Mesenchymal stem cell (in vitro differentiated cells and primary cell): ENCODE measurements at regions not wholly inside any gene's neighbourhood (a gene's known extent, or its start where the extent isn't known, plus 50 kb on each side); places are given as distances from the start of the nearest gene placed in this dataset.
A peak's percentile ranks its signal among the peaks of the same experiment; 100 is the strongest.

ENCODE experiments used
- DNase-seq: peaks from one replicate; pipeline ENCODE4 v3.0.0-alpha.2; 2013
- H2AFZ ChIP-seq: one replicate; pipeline ENCODE4 v1.6.1; 2013; ENCODE audit warnings: low read depth, mild to moderate bottlenecking, control low read depth, inconsistent platforms, low read length, moderate library complexity
- H2AK5ac ChIP-seq: 2 replicates; pipeline ENCODE4 v1.6.1; 2013; ENCODE audit warnings: low read length, moderate library complexity, mild to moderate bottlenecking, inconsistent platforms; ENCODE audit not compliant: severe bottlenecking
- H2BK120ac ChIP-seq: one replicate; pipeline ENCODE4 v1.6.1; 2013; ENCODE audit warnings: low read depth, mild to moderate bottlenecking, inconsistent platforms, low read length, moderate library complexity
- H2BK12ac ChIP-seq, 2 experiments: one replicate each; pipeline ENCODE4 v1.6.1; 2013; ENCODE audit warnings: inconsistent platforms in 2 of 2, low read length in 2 of 2, mild to moderate bottlenecking in 2 of 2, moderate library complexity in 2 of 2, control low read depth in 1 of 2
- H2BK15ac ChIP-seq: one replicate; pipeline ENCODE4 v1.6.1; 2013; ENCODE audit warnings: mild to moderate bottlenecking, low read depth, inconsistent platforms; ENCODE audit not compliant: poor library complexity, severe bottlenecking
- H2BK5ac ChIP-seq: 2 replicates; pipeline ENCODE4 v1.6.1; 2013; ENCODE audit warnings: low read depth, mild to moderate bottlenecking, low read length, control low read depth, inconsistent platforms; ENCODE audit not compliant: poor library complexity, severe bottlenecking
- H3K14ac ChIP-seq, 2 experiments: one replicate each; pipeline ENCODE4 v1.6.1; 2013; ENCODE audit warnings: inconsistent platforms in 2 of 2, low read length in 2 of 2, control low read depth in 1 of 2, mild to moderate bottlenecking in 1 of 2, moderate library complexity in 1 of 2
- H3K18ac ChIP-seq, 2 experiments: one replicate each; pipeline ENCODE4 v1.6.1; 2013; ENCODE audit warnings: inconsistent platforms in 2 of 2, low read length in 2 of 2, control low read depth in 1 of 2, low read depth in 1 of 2, mild to moderate bottlenecking in 1 of 2
- H3K23ac ChIP-seq, 2 experiments: one replicate each; pipeline ENCODE4 v1.6.1; 2013; ENCODE audit warnings: inconsistent platforms in 2 of 2, low read length in 2 of 2, mild to moderate bottlenecking in 2 of 2, moderate library complexity in 2 of 2, control low read depth in 1 of 2
- H3K27ac ChIP-seq: 2 replicates; pipeline ENCODE4 v1.5.1; 2013; ENCODE audit warnings: mild to moderate bottlenecking, moderate library complexity, low read length, control low read depth, inconsistent platforms; ENCODE audit not compliant: poor library complexity, severe bottlenecking
- H3K27me3 ChIP-seq, 2 experiments: 2 replicates each; pipeline versions ENCODE4 v1.6.1 to v1.7.0; 2013; ENCODE audit warnings: low read length in 2 of 2, mild to moderate bottlenecking in 2 of 2, moderate library complexity in 2 of 2, control low read depth in 1 of 2, inconsistent platforms in 1 of 2; ENCODE audit not compliant: control insufficient read depth in 1 of 2, insufficient read depth in 1 of 2
- H3K36me3 ChIP-seq, 2 experiments: 2 replicates each; pipeline versions ENCODE4 v1.6.1 to v1.7.0; 2013; ENCODE audit warnings: low read length in 2 of 2, control low read depth in 1 of 2, inconsistent platforms in 1 of 2, low read depth in 1 of 2, mild to moderate bottlenecking in 1 of 2; ENCODE audit not compliant: insufficient read depth in 2 of 2, control insufficient read depth in 1 of 2
- H3K4ac ChIP-seq, 2 experiments: one replicate each; pipeline ENCODE4 v1.6.1; 2013; ENCODE audit warnings: inconsistent platforms in 2 of 2, low read length in 2 of 2, mild to moderate bottlenecking in 2 of 2, moderate library complexity in 2 of 2, control low read depth in 1 of 2, low read depth in 1 of 2
- H3K4me1 ChIP-seq: 2 replicates; pipeline ENCODE4 v1.6.1; 2013; ENCODE audit warnings: low read depth, low read length, control low read depth; ENCODE audit not compliant: control insufficient read depth, insufficient read depth
- H3K4me2 ChIP-seq: 2 replicates; pipeline ENCODE4 v1.6.1; 2013; ENCODE audit warnings: low read length, mild to moderate bottlenecking, inconsistent platforms; ENCODE audit not compliant: poor library complexity, severe bottlenecking
- H3K4me3 ChIP-seq, 2 experiments: 2 replicates each; pipeline versions ENCODE4 v1.5.1 to v1.7.0; 2013; ENCODE audit warnings: low read length in 2 of 2, mild to moderate bottlenecking in 2 of 2, control low read depth in 1 of 2, low read depth in 1 of 2; ENCODE audit not compliant: insufficient read depth in 1 of 2
- H3K79me1 ChIP-seq: replicated peaks from 2 replicates; pipeline ENCODE4 v1.6.1; 2013; ENCODE audit warnings: mild to moderate bottlenecking, control low read depth, low read length, inconsistent platforms; ENCODE audit not compliant: poor library complexity, severe bottlenecking
- H3K9ac ChIP-seq: 2 replicates; pipeline ENCODE4 v1.7.0; 2013; ENCODE audit warnings: mild to moderate bottlenecking, low read length, moderate library complexity
- H3K9me3 ChIP-seq: 2 replicates; pipeline ENCODE4 v1.7.0; 2013; ENCODE audit warnings: mild to moderate bottlenecking, low read length; ENCODE audit not compliant: control insufficient read depth
- H4K8ac ChIP-seq: one replicate; pipeline ENCODE4 v1.6.1; 2013; ENCODE audit warnings: inconsistent platforms, mild to moderate bottlenecking, low read length, moderate library complexity
- H4K91ac ChIP-seq: one replicate; pipeline ENCODE4 v1.6.1; 2013; ENCODE audit warnings: mild to moderate bottlenecking, low read length, inconsistent platforms
- WGBS: methylation state at CpG from one replicate; pipeline ENCODE4 v1.1.7; 2013; ENCODE audit warnings: mixed read lengths; 5-methylcytosine and 5-hydroxymethylcytosine counted together

DNA sequence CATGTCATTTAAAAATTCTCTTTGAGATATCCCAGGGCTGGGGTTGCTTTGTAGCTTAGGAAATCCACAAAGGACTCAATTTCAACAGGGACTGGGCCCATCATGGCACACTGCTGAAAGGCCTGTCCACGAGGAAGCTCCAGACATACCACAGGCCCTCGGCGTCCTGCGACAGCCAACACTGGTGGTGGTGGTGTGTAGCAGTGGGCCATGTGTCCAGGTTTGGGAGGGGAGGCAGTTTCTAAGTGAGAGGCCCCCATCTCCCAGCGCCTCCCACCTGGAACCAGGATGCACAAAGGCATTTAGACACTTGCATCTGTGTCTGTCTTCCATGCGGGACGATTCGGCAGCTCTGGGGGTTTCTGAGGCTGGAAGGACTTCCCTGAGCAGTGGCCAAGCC, 65.2 kb upstream of the ZNF423 start:
- H2BK12ac ChIP-seq = no peak overlapping the region
- no peak overlapping the region for H2BK5ac ChIP-seq
- H4K8ac ChIP-seq = no peak overlapping the region
- no peak overlapping the region for H3K14ac ChIP-seq
- no peak overlapping the region for H2AK5ac ChIP-seq
- H3K4me2 ChIP-seq = no peak overlapping the region
- no peak overlapping the region for H2BK120ac ChIP-seq
- H3K4ac ChIP-seq = no peak overlapping the region
- H3K23ac ChIP-seq = no peak overlapping the region
- no peak overlapping the region for H2BK15ac ChIP-seq
- no peak for DNase-seq
- peaks cover 2% of the 10 kb centered on the region for H3K4me1 ChIP-seq
- 89% methylated on average over 8 of the region's 8 CpGs for WGBS
- no peak overlapping the region for H2AFZ ChIP-seq
- no peaks in the 10 kb centered on the region for H3K79me1 ChIP-seq
- H3K9ac ChIP-seq = no peak overlapping the region
- H4K91ac ChIP-seq = no peak overlapping the region
- H3K27ac ChIP-seq = no peak overlapping the region
- H3K9me3 ChIP-seq = no peaks in the 10 kb centered on the region
- no peak overlapping the region for H3K18ac ChIP-seq
- H3K4me3 ChIP-seq = no peak overlapping the region
- no peaks in the 10 kb centered on the region for H3K36me3 ChIP-seq
- H3K27me3 ChIP-seq = peaks cover 13 to 29% of the 10 kb centered on the region in 2 experiments

DNA sequence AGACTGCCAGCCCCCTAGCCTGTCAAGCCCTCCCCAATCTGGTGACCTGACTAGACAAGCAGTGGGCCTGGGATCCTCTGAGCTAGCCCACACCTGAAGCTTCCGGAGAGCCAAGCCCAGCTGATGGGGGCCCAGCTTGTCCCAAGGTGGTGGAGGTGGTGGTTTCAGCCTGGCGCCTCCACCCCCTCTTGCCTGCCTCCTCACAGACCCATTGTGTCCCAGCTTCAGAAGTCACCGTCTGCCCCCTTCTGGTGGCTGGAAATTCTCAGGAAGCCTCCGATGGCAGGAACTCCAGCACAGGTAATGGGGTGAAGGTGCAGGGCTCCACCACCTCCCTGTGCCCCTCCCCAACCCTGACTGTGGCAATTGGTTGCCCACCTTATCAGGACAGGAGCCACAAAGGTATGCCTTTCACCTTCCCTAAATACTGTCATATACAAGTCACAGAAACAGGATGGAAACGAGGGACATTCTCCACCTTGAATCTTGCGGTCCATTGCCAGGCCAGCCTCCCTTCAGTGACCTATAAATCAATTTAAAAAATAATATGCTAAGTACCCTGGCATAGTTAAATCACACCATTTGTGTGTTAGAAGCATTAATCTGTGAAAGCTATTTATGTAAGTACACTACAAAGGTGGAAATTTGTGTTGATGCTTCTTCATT, 66.0 kb upstream of the ZNF423 start:
- Histone ChIP-seq H2BK15ac (no peak overlapping the region), H3K36me3 (no peaks in the 10 kb centered on the region), H3K27ac (no peak overlapping the region), H2AK5ac (no peak overlapping the region), H2AFZ (no peak overlapping the region), H3K18ac (no peak overlapping the region), H3K4me2 (no peak overlapping the region), H3K23ac (no peak overlapping the region), H2BK12ac (no peak overlapping the region), H4K8ac (no peak overlapping the region), H2BK120ac (no peak overlapping the region), H3K79me1 (no peaks in the 10 kb centered on the region), H4K91ac (no peak overlapping the region), H3K9ac (no peak overlapping the region), H2BK5ac (no peak overlapping the region), H3K4ac (no peak overlapping the region), H3K27me3 (peaks cover 13 to 32% of the 10 kb centered on the region in 2 experiments), H3K9me3 (no peaks in the 10 kb centered on the region), H3K4me3 (no peak overlapping the region), H3K14ac (no peak overlapping the region), H3K4me1 (peaks cover 2% of the 10 kb centered on the region)
- DNase-seq = peak; percentile 41
- 22% methylated on average over 5 of the region's 6 CpGs for WGBS

DNA sequence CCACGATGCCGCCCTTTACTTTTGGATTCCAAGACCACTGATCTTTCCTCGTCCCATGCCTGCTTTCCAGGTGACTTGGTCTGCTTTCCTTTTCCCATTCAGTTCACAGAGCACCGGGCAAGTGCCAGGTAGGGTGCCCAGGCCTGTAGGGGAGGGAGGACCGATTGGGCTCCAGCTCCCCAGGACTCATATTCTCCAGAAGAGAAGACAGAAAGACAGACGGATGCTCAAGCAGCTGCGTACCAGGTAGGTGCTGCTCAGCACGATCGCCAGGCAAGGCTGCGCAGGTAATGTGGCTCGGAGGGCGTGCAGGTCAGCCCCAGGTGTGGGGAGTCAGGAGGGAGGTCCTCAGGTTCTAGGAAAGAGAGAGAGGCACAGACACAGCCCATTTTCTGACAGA, 67.5 kb upstream of the ZNF423 start:
- H3K14ac ChIP-seq = no peak overlapping the region
- H2BK12ac ChIP-seq = no peak overlapping the region
- no peak overlapping the region for H3K4me3 ChIP-seq
- H3K4ac ChIP-seq = no peak overlapping the region
- H3K4me2 ChIP-seq = no peak overlapping the region
- H3K4me1 ChIP-seq = peaks cover 2% of the 10 kb centered on the region
- H3K18ac ChIP-seq = no peak overlapping the region
- H2BK120ac ChIP-seq = no peak overlapping the region
- H3K9ac ChIP-seq = no peak overlapping the region
- H2BK15ac ChIP-seq = no peak overlapping the region
- no peaks in the 10 kb centered on the region for H3K36me3 ChIP-seq
- no peaks in the 10 kb centered on the region for H3K9me3 ChIP-seq
- H2BK5ac ChIP-seq = no peak overlapping the region
- no peak for DNase-seq
- H3K79me1 ChIP-seq = no peaks in the 10 kb centered on the region
- no peak overlapping the region for H3K23ac ChIP-seq
- H2AFZ ChIP-seq = no peak overlapping the region
- H3K27me3 ChIP-seq = peaks cover 13 to 44% of the 10 kb centered on the region in 2 experiments
- no peak overlapping the region for H3K27ac ChIP-seq
- 88% methylated on average over 12 of the region's 12 CpGs for WGBS
- no peak overlapping the region for H4K91ac ChIP-seq
- H2AK5ac ChIP-seq = no peak overlapping the region
- H4K8ac ChIP-seq = no peak overlapping the region

DNA sequence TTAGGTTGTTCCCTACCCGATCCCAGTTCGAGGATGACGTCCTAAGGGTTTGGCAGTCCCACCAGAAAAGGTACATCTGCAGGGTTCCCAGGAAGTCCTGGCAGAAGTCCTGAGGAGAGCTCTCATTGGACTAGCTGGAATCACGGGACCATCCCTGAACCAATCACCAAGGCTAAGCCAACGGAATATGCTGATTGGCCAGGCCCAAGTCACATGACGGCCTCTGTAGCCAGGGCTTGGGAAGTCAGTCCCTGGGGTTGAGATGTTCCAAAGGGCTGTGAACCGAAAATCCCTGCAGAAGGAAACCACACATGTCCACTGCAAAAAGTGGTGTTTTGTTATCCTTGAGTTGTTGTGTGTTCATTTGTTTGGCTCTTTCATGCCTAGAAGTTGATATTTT, 68.2 kb upstream of the ZNF423 start:
- Histone ChIP-seq H4K91ac (no peak overlapping the region), H3K9ac (no peak overlapping the region), H2AK5ac (no peak overlapping the region), H4K8ac (no peak overlapping the region), H3K4me3 (no peak overlapping the region), H3K27me3 (peaks cover 13 to 44% of the 10 kb centered on the region in 2 experiments), H2BK120ac (no peak overlapping the region), H3K14ac (no peak overlapping the region), H3K23ac (no peak overlapping the region), H3K18ac (no peak overlapping the region), H2AFZ (no peak overlapping the region), H2BK5ac (no peak overlapping the region), H3K27ac (no peak overlapping the region), H2BK12ac (no peak overlapping the region), H2BK15ac (no peak overlapping the region), H3K36me3 (no peaks in the 10 kb centered on the region), H3K4me1 (peaks cover 2% of the 10 kb centered on the region), H3K79me1 (no peaks in the 10 kb centered on the region), H3K9me3 (no peaks in the 10 kb centered on the region), H3K4ac (no peak overlapping the region), H3K4me2 (no peak overlapping the region)
- no peak for DNase-seq
- WGBS = 88% methylated on average over 7 of the region's 7 CpGs
